GM12892 (cell line): ENCODE measurements at regions not wholly inside any gene's neighbourhood (a gene's known extent, or its start where the extent isn't known, plus 50 kb on each side); places are given as distances from the start of the nearest gene placed in this dataset.

ENCODE experiments used
- DNase-seq: peaks from one replicate; pipeline ENCODE4 v3.0.0; 2011; ENCODE audit not compliant: insufficient read length
- FAIRE-seq: peaks from 2 replicates; lab custom pipeline; 2011; peaks lifted over from hg19 to GRCh38; lab: Jason Lieb, UNC
- POLR2A ChIP-seq: IDR thresholded peaks from 2 replicates; pipeline ENCODE4 v1.6.1; 2011; ENCODE audit warnings: low read depth, low read length, control low read depth
- POLR2AphosphoS5 ChIP-seq: IDR thresholded peaks from 2 replicates; pipeline ENCODE4 v1.6.1; 2011; ENCODE audit warnings: low read depth, low read length, control low read depth
- TAF1 ChIP-seq: IDR thresholded peaks from 2 replicates; pipeline ENCODE4 v1.6.1; 2011; ENCODE audit warnings: low read depth, mild to moderate bottlenecking, control low read depth, low read length, borderline replicate concordance

DNA sequence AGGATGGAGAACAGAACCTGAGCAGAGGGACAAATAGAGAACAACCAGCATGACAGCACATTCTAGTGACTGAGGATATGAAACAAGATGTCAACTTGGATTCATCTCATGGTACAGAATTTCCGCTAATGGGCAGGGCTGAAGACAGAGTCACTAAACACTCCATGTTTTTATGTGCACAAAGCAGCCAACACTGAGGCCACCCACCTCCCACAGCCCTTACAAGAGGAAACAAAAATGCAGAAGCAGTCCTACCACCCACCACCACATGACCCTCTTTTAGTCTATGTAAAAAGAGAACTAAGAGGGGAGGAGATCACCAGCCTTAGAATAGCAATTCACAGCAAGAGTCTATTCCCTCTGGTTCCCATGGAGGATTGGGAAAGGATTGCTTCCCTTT, 131.4 kb upstream of the UBE2E2 start:
- FAIRE-seq, result peak; percentile 93
- TF ChIP-seq POLR2AphosphoS5 (no peak), TAF1 (no peak), POLR2A (no peak)
- peak; percentile 11 for DNase-seq

DNA sequence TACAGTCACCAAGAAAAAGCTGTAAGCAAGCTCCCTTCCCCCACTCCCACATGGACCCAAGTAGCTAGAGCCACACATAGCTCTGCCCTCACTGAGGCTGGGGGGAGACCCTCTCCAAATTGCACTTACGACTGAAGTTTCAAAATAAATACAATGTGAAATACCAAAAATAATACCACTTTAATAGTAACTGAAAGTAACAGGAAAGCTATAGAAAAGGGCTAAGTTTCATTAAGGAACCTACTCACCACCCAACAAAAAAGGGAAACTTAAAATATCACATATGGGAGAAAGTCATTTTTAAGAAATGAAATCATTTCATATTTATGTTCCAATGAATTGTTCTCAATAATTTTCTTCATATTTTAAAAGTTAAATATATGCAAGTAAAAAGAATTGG, 130.4 kb upstream of the UBE2E2 start:
- DNase-seq (no peak), FAIRE-seq (no peak)
- TF ChIP-seq POLR2A (no peak), TAF1 (no peak), POLR2AphosphoS5 (no peak)

DNA sequence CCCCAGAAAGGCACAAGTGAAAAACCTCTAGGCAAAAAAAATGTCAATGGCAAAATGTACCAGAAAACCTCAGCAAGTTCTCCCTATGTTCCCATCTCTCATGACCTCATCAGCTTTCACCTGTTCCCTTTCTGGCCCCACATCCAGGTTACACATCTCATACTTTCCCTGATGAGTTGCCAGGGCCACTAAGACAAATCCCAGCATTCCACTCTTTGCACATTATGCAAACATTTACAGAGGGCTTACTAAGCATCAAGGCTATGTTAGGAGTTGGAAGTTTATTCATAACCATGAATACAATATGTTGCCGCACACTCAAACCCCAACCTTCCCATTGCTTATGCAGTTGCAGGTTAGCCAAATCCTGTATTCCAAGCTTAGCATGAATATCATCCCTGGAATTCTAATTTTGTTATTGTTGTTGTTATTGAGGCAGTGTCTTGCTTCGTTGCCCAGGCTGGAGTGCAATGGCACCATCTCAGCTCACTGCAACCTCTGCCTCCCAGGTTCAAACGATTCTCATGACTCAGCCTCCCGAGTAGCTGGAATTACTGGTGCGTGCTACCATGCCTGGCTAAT, 129.3 kb upstream of the UBE2E2 start:
- no peak for TF ChIP-seq POLR2A
- no peak for TF ChIP-seq TAF1
- TF ChIP-seq POLR2AphosphoS5, result no peak
- DNase-seq (no peak), FAIRE-seq (no peak)

DNA sequence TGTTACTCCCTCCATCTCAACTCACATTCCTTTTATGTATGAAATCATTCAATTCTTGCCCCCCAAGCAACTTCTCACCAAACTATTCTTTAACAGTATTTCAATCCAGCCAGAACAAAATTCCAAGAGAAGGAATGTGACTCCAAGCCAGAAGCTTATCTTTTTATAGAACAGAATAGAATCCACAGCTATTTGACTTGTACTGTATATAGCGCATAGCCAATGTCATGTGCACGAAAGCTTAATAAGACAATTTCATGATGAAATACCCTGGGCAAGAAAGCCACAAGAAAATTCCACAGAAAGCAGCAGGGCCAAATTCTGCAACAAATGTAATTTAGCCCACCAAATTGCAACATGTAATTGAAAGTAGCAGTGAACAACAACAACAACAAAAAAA, 127.6 kb upstream of the UBE2E2 start:
- DNase-seq (no peak), FAIRE-seq (no peak)

DNA sequence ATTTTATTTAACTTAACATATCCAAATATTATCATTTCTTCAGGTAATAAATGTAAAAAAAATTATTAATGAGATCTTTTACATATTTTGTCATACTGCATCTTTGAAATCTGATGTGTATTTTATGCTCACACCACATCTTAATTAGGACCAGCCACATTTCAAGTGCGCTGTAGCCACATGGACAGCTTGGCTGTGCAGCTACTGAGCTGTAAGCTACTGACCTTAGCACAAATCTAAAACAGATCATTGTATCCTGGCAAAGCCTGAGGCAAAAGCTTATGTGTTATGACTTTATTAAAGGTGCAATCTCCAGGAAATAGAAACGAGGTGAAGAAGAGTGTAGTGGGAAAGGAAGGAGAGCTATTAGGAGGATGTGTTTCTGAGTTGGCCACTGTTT, 126.7 kb upstream of the UBE2E2 start:
- DNase-seq, result no peak
- TF ChIP-seq TAF1, result no peak
- TF ChIP-seq POLR2A, result no peak
- no peak for TF ChIP-seq POLR2AphosphoS5
- FAIRE-seq, result peak; percentile 51

More for the DNA sequence above, 127.6 kb upstream of the UBE2E2 start:
- TF ChIP-seq TAF1, result no peak

DNA sequence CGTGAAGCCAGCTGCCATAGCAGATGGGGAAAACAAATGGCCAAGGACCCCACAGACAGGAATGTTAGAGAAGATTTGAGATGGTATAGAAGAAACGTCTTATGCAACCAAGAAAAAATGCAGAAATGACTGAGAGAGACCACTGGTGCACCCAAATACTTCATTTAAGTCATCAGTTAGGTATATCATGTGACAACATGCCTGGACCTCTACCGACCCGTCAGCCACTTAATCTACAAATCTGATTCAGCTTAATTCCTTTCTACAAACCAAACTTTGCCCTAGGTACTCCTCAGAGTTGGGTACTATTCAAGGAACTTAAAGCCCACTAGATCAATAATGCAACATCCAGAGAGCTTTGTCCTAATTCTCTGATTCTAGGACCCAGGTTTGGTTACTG, 126.0 kb upstream of the UBE2E2 start:
- DNase-seq, result no peak
- TF ChIP-seq TAF1 (no peak), POLR2A (no peak), POLR2AphosphoS5 (no peak)
- no peak for FAIRE-seq

GRCh38 chr3:23078735-23079134, 124.4 kb upstream of the UBE2E2 start:
- no peak for FAIRE-seq
- TF ChIP-seq TAF1 (no peak), POLR2A (no peak), POLR2AphosphoS5 (no peak)
- no peak for DNase-seq

- peak; percentile 69 for FAIRE-seq
- TF ChIP-seq POLR2A (no peak), TAF1 (no peak), POLR2AphosphoS5 (no peak)
- DNase-seq, result no peak
Observed at GRCh38 chr3:23079976-23080375, 123.2 kb upstream of the UBE2E2 start.

DNA sequence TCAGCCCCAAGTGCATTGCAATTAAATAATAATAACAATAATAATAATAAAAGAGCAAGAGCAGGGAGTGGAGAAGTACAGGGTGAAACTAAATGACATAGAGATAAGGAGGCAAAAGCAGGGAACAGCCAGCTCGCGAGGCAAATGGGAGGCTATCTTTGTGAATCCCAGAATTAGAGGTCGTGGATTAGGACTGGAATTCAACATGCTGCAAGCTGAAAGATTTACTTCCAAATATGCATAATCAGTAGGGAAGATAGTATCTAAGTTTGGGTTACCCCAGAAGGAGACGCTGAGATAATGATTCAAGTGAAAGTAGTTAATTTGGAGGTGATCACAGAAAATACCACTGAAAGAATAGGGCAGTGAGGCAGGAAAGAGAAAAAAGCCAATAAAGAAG, 119.4 kb upstream of the UBE2E2 start:
- no peak for DNase-seq
- TF ChIP-seq TAF1, result no peak
- no peak for TF ChIP-seq POLR2AphosphoS5
- TF ChIP-seq POLR2A, result no peak
- no peak for FAIRE-seq

DNA sequence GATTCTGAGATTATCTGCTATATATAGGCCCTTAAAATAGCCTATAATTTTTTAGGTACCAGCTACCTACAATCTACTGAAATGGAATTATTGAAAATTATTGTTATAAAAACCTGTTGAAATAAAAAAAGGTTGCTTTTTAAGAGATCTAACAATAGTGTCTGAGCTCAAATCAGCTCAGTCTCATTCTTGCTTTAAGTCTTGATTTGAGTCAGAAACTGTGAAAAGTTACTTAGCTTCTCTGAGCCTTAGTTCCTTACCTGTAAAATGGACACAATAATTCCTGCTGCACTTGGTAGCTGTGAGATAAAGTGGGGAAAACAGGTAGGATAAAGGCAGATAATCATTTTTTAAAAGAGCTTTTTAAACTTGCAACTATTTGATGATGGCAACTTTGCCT, 118.8 kb upstream of the UBE2E2 start:
- TF ChIP-seq POLR2A (no peak), TAF1 (no peak), POLR2AphosphoS5 (no peak)
- FAIRE-seq (no peak), DNase-seq (no peak)

DNA sequence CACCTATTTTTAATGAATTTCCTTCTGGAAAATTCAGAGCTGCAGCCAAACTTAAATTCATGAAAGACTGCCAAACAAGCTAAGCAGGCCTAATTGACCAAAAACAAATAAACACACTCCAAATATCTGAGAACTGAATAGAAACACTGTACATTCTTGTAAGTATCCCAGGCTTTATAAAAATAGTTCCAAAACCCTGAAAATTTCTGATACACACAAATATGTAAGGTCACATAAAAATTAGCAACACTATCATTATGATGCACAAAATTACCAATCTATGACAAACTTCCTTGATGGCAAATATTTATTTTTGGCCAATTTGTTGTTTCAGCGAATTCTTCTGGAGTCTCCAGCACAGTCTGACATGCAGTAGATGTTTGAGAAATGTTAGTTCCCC, 117.9 kb upstream of the UBE2E2 start:
- FAIRE-seq, result no peak
- no peak for DNase-seq
- TF ChIP-seq TAF1 (no peak), POLR2A (no peak), POLR2AphosphoS5 (no peak)

DNA sequence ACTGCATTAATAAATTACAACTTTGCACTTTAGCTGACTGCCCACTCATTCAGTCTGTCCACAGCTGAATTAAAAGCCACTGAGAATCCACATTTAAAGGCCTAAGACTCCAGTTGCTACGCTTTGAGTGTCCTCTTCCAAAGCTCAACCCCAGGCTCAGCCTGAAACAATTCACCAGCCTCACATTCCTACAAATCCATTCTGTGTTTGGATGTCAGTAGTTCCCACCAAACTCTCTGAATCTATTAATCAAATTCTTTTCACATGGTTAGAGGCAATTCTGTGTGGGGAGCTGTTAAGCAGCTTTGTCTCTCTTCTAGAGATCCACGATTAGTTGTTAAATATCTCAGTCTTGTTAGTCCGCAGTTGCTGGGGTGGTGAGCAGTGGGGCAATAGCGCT, 116.8 kb upstream of the UBE2E2 start:
- FAIRE-seq (no peak), DNase-seq (no peak)
- no peak for TF ChIP-seq POLR2A
- TF ChIP-seq POLR2AphosphoS5, result no peak
- TF ChIP-seq TAF1, result no peak
